Cardiac muscle cell (in vitro differentiated cells and primary cell): ENCODE measurements at regions not wholly inside any gene's neighbourhood (a gene's known extent, or its start where the extent isn't known, plus 50 kb on each side); places are given as distances from the start of the nearest gene placed in this dataset.

Source experiments
- DNase-seq, 2 donors: peaks; one replicate each; pipeline versions ENCODE4 v3.0.0 to v3.0.0-alpha.2; 2010 to 2017; ENCODE audit warnings: low read depth in 1 of 2, low spot score in 1 of 2
- H3K27ac ChIP-seq: fragments of 200-600 bp; sonication (generic); 2 replicates; pipeline ENCODE4 v1.5.1; 2016
- H3K27me3 ChIP-seq: fragments of 200-600 bp; sonication (generic); 2 replicates; pipeline ENCODE4 v1.6.0; 2016; ENCODE audit warnings: control low read depth
- H3K36me3 ChIP-seq: fragments of 200-600 bp; sonication (generic); 2 replicates; pipeline ENCODE4 v1.5.1; 2016; ENCODE audit warnings: control low read depth
- H3K4me1 ChIP-seq: fragments of 200-600 bp; sonication (generic); 2 replicates; pipeline ENCODE4 v1.8.1; 2017; ENCODE audit warnings: low read depth, mild to moderate bottlenecking, mixed run types
- H3K4me3 ChIP-seq: fragments of 200-600 bp; sonication (generic); 2 replicates; pipeline ENCODE4 v1.5.1; 2016; ENCODE audit warnings: mild to moderate bottlenecking
- H3K9me3 ChIP-seq: fragments of 200-600 bp; sonication (generic); 2 replicates; pipeline ENCODE4 v1.5.1; 2017; ENCODE audit warnings: low read depth, mild to moderate bottlenecking, control low read depth
- TF ChIP-seq, protein P1 (sequence below): IDR thresholded peaks from 2 replicates; pipeline ENCODE4 v1.5.1; 2012; ENCODE audit warnings: low read depth, mild to moderate bottlenecking, low read length

- H3K4me3 ChIP-seq = no peak overlapping the region
- H3K36me3 ChIP-seq = no peaks in the 10 kb centered on the region
- no peak for DNase-seq
- no peaks in the 10 kb centered on the region for H3K4me1 ChIP-seq
- TF ChIP-seq, protein P1, sequence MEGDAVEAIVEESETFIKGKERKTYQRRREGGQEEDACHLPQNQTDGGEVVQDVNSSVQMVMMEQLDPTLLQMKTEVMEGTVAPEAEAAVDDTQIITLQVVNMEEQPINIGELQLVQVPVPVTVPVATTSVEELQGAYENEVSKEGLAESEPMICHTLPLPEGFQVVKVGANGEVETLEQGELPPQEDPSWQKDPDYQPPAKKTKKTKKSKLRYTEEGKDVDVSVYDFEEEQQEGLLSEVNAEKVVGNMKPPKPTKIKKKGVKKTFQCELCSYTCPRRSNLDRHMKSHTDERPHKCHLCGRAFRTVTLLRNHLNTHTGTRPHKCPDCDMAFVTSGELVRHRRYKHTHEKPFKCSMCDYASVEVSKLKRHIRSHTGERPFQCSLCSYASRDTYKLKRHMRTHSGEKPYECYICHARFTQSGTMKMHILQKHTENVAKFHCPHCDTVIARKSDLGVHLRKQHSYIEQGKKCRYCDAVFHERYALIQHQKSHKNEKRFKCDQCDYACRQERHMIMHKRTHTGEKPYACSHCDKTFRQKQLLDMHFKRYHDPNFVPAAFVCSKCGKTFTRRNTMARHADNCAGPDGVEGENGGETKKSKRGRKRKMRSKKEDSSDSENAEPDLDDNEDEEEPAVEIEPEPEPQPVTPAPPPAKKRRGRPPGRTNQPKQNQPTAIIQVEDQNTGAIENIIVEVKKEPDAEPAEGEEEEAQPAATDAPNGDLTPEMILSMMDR = no peak
- H3K27ac ChIP-seq = no peak overlapping the region
- no peaks in the 10 kb centered on the region for H3K27me3 ChIP-seq
- no peaks in the 10 kb centered on the region for H3K9me3 ChIP-seq
These were observed 147.1 kb downstream of the URI1 start for GRCh38 chr19:30089086-30089665.

- Histone ChIP-seq H3K9me3 (no peaks in the 10 kb centered on the region), H3K4me1 (no peaks in the 10 kb centered on the region)
- DNase-seq = no peak
These were observed 148.4 kb downstream of the URI1 start for GRCh38 chr19:30090476-30090875.

DNA sequence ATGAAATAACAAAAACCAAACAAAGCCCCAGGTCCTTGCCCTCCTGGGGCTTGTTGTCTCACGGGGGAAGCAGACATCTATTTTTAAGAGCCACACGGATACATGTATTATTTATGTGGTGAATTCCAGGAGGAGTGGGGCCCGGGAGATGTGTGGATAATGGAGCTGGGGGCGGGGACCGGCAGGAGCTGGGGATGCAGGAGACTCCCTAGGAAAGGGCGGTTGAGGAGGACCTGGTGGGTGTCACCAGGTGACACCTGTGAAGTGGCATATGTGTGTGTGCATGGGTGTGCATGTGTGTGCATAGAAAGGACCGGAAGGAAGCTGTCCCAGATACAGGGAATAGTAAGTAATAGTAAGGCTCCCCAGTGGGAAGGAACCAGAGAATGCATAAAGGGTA, 148.9 kb downstream of the URI1 start:
- TF ChIP-seq, protein P1 = no peak
- DNase-seq = no peak
- no peak overlapping the region for H3K4me3 ChIP-seq
- no peaks in the 10 kb centered on the region for H3K36me3 ChIP-seq
- H3K9me3 ChIP-seq = no peaks in the 10 kb centered on the region
- H3K27me3 ChIP-seq = no peaks in the 10 kb centered on the region
- H3K4me1 ChIP-seq = no peaks in the 10 kb centered on the region
- no peak overlapping the region for H3K27ac ChIP-seq

More at GRCh38 chr19:30090476-30090875, 148.4 kb downstream of the URI1 start:
- no peaks in the 10 kb centered on the region for H3K27me3 ChIP-seq
- H3K4me3 ChIP-seq = no peak overlapping the region
- no peaks in the 10 kb centered on the region for H3K36me3 ChIP-seq
- TF ChIP-seq, protein P1 = no peak
- H3K27ac ChIP-seq = no peak overlapping the region

DNA sequence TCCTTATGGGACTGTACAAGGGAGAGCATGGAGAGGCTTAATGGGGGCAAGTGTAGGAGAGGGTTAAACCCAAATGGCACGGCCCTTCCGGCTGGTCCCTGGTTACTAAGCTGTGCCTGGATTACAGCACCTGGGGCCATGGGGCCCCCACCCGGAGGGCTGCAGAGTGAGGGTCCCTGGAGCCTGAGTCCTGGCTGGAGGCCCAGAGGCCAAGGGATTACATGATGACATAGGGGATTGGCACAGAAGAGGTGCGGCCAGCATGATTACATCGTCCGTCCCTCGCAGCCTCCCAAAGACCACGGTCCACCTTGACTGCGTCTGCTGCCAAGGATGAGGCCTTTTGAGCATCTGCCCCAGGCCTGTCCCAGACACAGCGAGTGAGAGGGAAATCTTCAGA, 149.4 kb downstream of the URI1 start:
- TF ChIP-seq, protein P1 = no peak

GRCh38 chr19:30091856-30092255, 149.8 kb downstream of the URI1 start:
- no peaks in the 10 kb centered on the region for H3K27me3 ChIP-seq
- H3K4me3 ChIP-seq = no peak overlapping the region
- no peak for DNase-seq
- H3K9me3 ChIP-seq = no peaks in the 10 kb centered on the region
- no peaks in the 10 kb centered on the region for H3K4me1 ChIP-seq
- no peaks in the 10 kb centered on the region for H3K36me3 ChIP-seq
- H3K27ac ChIP-seq = no peak overlapping the region
- TF ChIP-seq, protein P1 = no peak

More for the DNA sequence above, 149.4 kb downstream of the URI1 start:
- H3K9me3 ChIP-seq = no peaks in the 10 kb centered on the region
- DNase-seq = no peak
- no peak overlapping the region for H3K27ac ChIP-seq
- no peaks in the 10 kb centered on the region for H3K36me3 ChIP-seq
- H3K27me3 ChIP-seq = no peaks in the 10 kb centered on the region
- no peak overlapping the region for H3K4me3 ChIP-seq
- H3K4me1 ChIP-seq = no peaks in the 10 kb centered on the region
